CD14-positive monocyte (primary cell): ENCODE measurements at regions not wholly inside any gene's neighbourhood (a gene's known extent, or its start where the extent isn't known, plus 50 kb on each side); places are given as distances from the start of the nearest gene placed in this dataset.

Experiments
- DNase-seq, 3 donors: peaks; one replicate each; pipeline ENCODE4 v3.0.0-alpha.2; 2011 to 2022
- H2AFZ ChIP-seq: 2 replicates; pipeline ENCODE4 v1.6.0; 2012; ENCODE audit warnings: mild to moderate bottlenecking, low read depth, low read length, inconsistent platforms; ENCODE audit not compliant: insufficient read depth, poor library complexity, severe bottlenecking
- H3K27ac ChIP-seq, 2 donors: 1 replicate in 1 of 2; 2 replicates in 1 of 2; pipeline ENCODE4 v1.5.1; 2012 to 2013; ENCODE audit warnings: low read length in 2 of 2, control low read depth in 1 of 2, inconsistent platforms in 1 of 2, low read depth in 1 of 2, mild to moderate bottlenecking in 1 of 2
- H3K27me3 ChIP-seq, 2 donors: one replicate each; pipeline versions ENCODE4 v1.6.0 to v1.6.1; 2011 to 2013; ENCODE audit warnings: low read length in 2 of 2; ENCODE audit not compliant: control insufficient read depth in 2 of 2, insufficient read depth in 2 of 2
- H3K36me3 ChIP-seq, 2 donors: replicated peaks in 1 of 2; 1 replicate in 1 of 2; 2 replicates in 1 of 2; pipeline versions ENCODE4 v1.5.1 to v1.6.1; 2012 to 2013; ENCODE audit warnings: low read length in 2 of 2, control low read depth in 1 of 2, inconsistent platforms in 1 of 2, mild to moderate bottlenecking in 1 of 2; ENCODE audit not compliant: insufficient read depth in 2 of 2, control insufficient read depth in 1 of 2
- H3K4me1 ChIP-seq, 2 donors: 1 replicate in 1 of 2; 2 replicates in 1 of 2; pipeline versions ENCODE4 v1.5.1 to v1.6.1; 2012 to 2013; ENCODE audit warnings: low read length in 2 of 2, control low read depth in 1 of 2, inconsistent platforms in 1 of 2, mild to moderate bottlenecking in 1 of 2, moderate library complexity in 1 of 2; ENCODE audit not compliant: insufficient read depth in 2 of 2, control insufficient read depth in 1 of 2
- H3K4me2 ChIP-seq: replicated peaks from 2 replicates; pipeline ENCODE3; 2012; ENCODE audit warnings: low read length, moderate library complexity, mild to moderate bottlenecking; ENCODE audit not compliant: poor library complexity, severe bottlenecking; ENCODE audit errors: extremely low read depth
- H3K4me3 ChIP-seq, 3 experiments: fragments of 200-600 bp in 1 of 3; sonication (generic) in 1 of 3; replicated peaks in 1 of 3; 1 replicate in 2 of 3; 2 replicates in 1 of 3; pipeline ENCODE4 v1.5.1; 2011 to 2013; ENCODE audit warnings: low read length in 3 of 3, mild to moderate bottlenecking in 3 of 3, control low read depth in 2 of 3, low read depth in 2 of 3, inconsistent platforms in 1 of 3, moderate library complexity in 1 of 3
- H3K79me2 ChIP-seq: 2 replicates; pipeline ENCODE4 v1.6.0; 2012; ENCODE audit warnings: mild to moderate bottlenecking, control low read depth, inconsistent platforms, low read length, moderate library complexity; ENCODE audit not compliant: insufficient read depth
- H3K9ac ChIP-seq: 2 replicates; pipeline ENCODE4 v1.6.0; 2017; ENCODE audit warnings: low read length, mild to moderate bottlenecking; ENCODE audit not compliant: insufficient read depth, poor library complexity, severe bottlenecking
- H3K9me3 ChIP-seq, 2 donors: replicated peaks in 1 of 2; 1 replicate in 1 of 2; 2 replicates in 1 of 2; pipeline versions ENCODE4 v1.5.1 to v1.6.1; 2012 to 2013; ENCODE audit warnings: low read length in 2 of 2, control low read depth in 1 of 2; ENCODE audit not compliant: control insufficient read depth in 1 of 2, insufficient read depth in 1 of 2
- H4K20me1 ChIP-seq: 2 replicates; pipeline ENCODE4 v1.6.0; 2012; ENCODE audit warnings: mild to moderate bottlenecking, low read length, control low read depth, moderate library complexity; ENCODE audit not compliant: insufficient read depth
- H3K27ac Mint-ChIP-seq, 7 donors: one replicate each; pipeline ENCODE4 v1.8.0; 2020; ENCODE audit warnings: mild to moderate bottlenecking in 7 of 7, mixed read lengths in 7 of 7, moderate library complexity in 6 of 7, inconsistent platforms in 2 of 7
- H3K27me3 Mint-ChIP-seq, 3 donors: one replicate each; pipeline ENCODE4 v1.8.0; 2021 to 2022; ENCODE audit warnings: low read depth in 3 of 3, mild to moderate bottlenecking in 3 of 3, mixed read lengths in 3 of 3, moderate library complexity in 3 of 3, inconsistent platforms in 1 of 3
- H3K36me3 Mint-ChIP-seq, 2 donors: one replicate each; pipeline ENCODE4 v1.8.0; 2020; ENCODE audit warnings: mixed read lengths in 2 of 2, inconsistent platforms in 1 of 2, mild to moderate bottlenecking in 1 of 2
- H3K4me1 Mint-ChIP-seq: one replicate; pipeline ENCODE4 v1.8.0; 2020; ENCODE audit warnings: mild to moderate bottlenecking, mixed read lengths
- H3K4me3 Mint-ChIP-seq, 2 donors: one replicate each; pipeline ENCODE4 v1.8.0; 2020; ENCODE audit warnings: mild to moderate bottlenecking in 2 of 2, mixed read lengths in 2 of 2, moderate library complexity in 1 of 2
- H3K9me3 Mint-ChIP-seq, 7 donors: one replicate each; pipeline ENCODE4 v1.8.0; 2020 to 2022; ENCODE audit warnings: mixed read lengths in 7 of 7, mild to moderate bottlenecking in 6 of 7, moderate library complexity in 6 of 7, inconsistent platforms in 2 of 7
- WGBS: methylation state at CpG from one replicate; pipeline ENCODE4 v1.1.5; 2013; ENCODE audit warnings: missing lambda C conversion rate; ENCODE audit not compliant: insufficient coverage; 5-methylcytosine and 5-hydroxymethylcytosine counted together
- intact Hi-C, 2 donors: fragments of 100-400 bp; cut with micrococcal nuclease; formaldehyde crosslinking; loops; one replicate each; pipeline versions ENCODE4 v1.15.0 to v1.15.1; 2023
- TF ChIP-seq, protein P1 (sequence below): fragments of 200-600 bp; IDR thresholded peaks from one replicate; pipeline ENCODE4 v1.8.0; 2022; ENCODE audit warnings: antibody characterized with exemption, mild to moderate bottlenecking

DNA sequence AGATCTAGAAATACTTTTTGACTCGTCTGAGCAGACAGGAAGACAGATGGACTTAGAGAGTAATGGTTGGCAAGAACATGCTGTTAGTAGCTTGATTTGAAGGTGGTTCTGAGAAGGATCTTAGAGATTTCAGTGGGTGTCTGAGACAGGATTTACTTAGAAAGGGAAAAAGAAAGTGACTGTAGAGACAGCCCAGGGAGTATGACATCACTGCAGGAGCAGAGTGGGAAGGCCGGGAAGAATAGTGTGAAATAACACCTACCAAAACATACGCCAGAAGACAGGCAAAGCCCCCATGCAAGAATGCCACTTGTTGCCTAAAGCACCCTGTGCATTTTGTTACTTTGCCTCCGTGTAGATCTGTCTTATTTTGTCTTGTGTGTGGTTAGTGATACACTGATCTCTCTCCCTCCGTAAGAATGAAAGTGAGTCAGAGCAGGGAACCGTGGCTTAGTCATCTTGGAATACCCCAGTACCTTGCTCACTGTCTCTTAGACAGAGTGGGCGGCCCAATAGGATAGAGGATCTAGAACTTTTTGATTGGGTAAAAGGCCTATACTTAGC is 161.3 kb upstream of the IFNG-AS1 start:
- H3K27me3 Mint-ChIP-seq, result peaks cover 0 to 1% (median 0%) of the 10 kb centered on the region in 3 donors
- no peak overlapping the region for H3K9ac ChIP-seq
- no peak overlapping the region for H3K27ac ChIP-seq
- 85% methylated on average over 2 of the region's 7 CpGs for WGBS
- no peak for DNase-seq
- H3K79me2 ChIP-seq, result no peaks in the 10 kb centered on the region
- no peaks in the 10 kb centered on the region for H3K9me3 ChIP-seq
- no peaks in the 10 kb centered on the region for H3K27me3 ChIP-seq
- TF ChIP-seq, protein P1, sequence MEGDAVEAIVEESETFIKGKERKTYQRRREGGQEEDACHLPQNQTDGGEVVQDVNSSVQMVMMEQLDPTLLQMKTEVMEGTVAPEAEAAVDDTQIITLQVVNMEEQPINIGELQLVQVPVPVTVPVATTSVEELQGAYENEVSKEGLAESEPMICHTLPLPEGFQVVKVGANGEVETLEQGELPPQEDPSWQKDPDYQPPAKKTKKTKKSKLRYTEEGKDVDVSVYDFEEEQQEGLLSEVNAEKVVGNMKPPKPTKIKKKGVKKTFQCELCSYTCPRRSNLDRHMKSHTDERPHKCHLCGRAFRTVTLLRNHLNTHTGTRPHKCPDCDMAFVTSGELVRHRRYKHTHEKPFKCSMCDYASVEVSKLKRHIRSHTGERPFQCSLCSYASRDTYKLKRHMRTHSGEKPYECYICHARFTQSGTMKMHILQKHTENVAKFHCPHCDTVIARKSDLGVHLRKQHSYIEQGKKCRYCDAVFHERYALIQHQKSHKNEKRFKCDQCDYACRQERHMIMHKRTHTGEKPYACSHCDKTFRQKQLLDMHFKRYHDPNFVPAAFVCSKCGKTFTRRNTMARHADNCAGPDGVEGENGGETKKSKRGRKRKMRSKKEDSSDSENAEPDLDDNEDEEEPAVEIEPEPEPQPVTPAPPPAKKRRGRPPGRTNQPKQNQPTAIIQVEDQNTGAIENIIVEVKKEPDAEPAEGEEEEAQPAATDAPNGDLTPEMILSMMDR, result no peak
- H3K4me2 ChIP-seq, result no peak overlapping the region
- no peaks in the 10 kb centered on the region for H3K4me1 Mint-ChIP-seq
- intact Hi-C loops, result no loop called here
- no peaks in the 10 kb centered on the region for H3K4me1 ChIP-seq
- no peak overlapping the region for H2AFZ ChIP-seq
- H3K27ac Mint-ChIP-seq, result no peak overlapping the region
- H3K36me3 ChIP-seq, result no peaks in the 10 kb centered on the region
- no peak overlapping the region for H3K4me3 Mint-ChIP-seq
- no peaks in the 10 kb centered on the region for H3K36me3 Mint-ChIP-seq
- H3K9me3 Mint-ChIP-seq, result peaks cover 0 to 5% (median 2%) of the 10 kb centered on the region in 7 donors
- H4K20me1 ChIP-seq, result no peaks in the 10 kb centered on the region
- H3K4me3 ChIP-seq, result no peak overlapping the region

DNA sequence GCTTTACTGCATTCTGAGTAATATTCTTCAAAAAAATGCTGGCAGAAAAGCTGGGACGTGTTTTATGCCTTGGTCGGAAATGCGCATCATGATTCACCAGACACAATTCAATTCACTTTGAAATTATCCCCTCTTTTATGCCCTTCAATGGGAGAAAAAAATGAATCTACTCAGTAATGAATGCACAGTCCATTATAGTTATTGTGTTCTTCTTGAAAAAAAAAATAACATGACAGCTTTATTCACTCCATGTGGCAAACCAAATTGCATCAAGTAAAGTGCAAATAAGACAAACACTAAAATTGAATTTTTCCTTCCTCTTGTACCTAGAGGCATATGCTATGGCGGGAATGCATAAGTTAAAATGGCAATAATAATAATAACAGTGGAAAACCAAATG is 159.4 kb upstream of the IFNG-AS1 start:
- Mint-ChIP-seq H3K36me3 (no peaks in the 10 kb centered on the region), H3K4me3 (no peak overlapping the region), H3K4me1 (no peaks in the 10 kb centered on the region), H3K27me3 (peaks cover 0 to 1% (median 0%) of the 10 kb centered on the region in 3 donors), H3K9me3 (peaks cover 0 to 7% (median 2%) of the 10 kb centered on the region in 7 donors), H3K27ac (no peak overlapping the region)
- no peaks in the 10 kb centered on the region for H4K20me1 ChIP-seq
- no peak overlapping the region for H3K9ac ChIP-seq
- intact Hi-C loops, result no loop called here
- H3K79me2 ChIP-seq, result no peaks in the 10 kb centered on the region
- 100% methylated on average over 3 of the region's 4 CpGs for WGBS
- no peaks in the 10 kb centered on the region for H3K36me3 ChIP-seq
- H3K4me1 ChIP-seq, result no peaks in the 10 kb centered on the region
- no peak overlapping the region for H3K4me2 ChIP-seq
- H3K27ac ChIP-seq, result no peak overlapping the region
- H3K4me3 ChIP-seq, result no peak overlapping the region
- H2AFZ ChIP-seq, result no peak overlapping the region
- TF ChIP-seq, protein P1, result no peak
- no peak for DNase-seq
- H3K27me3 ChIP-seq, result no peaks in the 10 kb centered on the region
- no peaks in the 10 kb centered on the region for H3K9me3 ChIP-seq
